ENCODE measurements at regions not wholly inside any gene's neighbourhood (a gene's known extent, or its start where the extent isn't known, plus 50 kb on each side); places are given as distances from the start of the nearest gene placed in this dataset.

DNA sequence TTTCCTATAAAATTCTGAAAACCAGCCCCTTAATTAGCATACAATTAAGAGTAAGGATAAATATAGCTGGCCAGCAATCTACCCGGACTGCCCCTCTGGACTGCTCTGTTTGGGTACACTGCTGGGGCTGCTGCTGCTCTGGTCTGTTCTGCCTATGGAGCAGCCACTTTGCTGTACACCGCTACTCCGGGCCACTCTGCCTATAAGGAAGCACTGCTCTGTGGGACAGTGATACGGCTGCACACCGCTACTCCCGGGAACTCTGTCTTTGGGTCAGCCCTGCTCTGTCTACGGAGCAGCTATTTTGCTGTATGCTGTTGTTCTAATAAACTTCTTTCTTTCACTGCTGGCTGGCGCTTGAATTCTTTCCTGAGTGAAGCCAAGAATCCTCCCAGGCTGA, 316.5 kb upstream of the PLSCR5 start:
- in situ Hi-C loops (cut with HindIII; ENCODE audit: low pct_unique_long_range_greater_than_20kb, low sequenced_read_pairs): no loop called here
- no TSS peak for BruUV-seq (replicated peaks)
- ChIA-PET CTCF (no interaction called here), POLR2A (no interaction called here)
- Histone ChIP-seq H3K9me3 (ENCODE audit: control insufficient read depth, insufficient read depth, low read depth, low read length) (no peaks in the 10 kb centered on the region), H3K27me3 (ENCODE audit: control insufficient read depth, insufficient read depth, low read length) (no peaks in the 10 kb centered on the region), H3K4me3 (ENCODE audit: low read depth in 2 of 2, low read length in 2 of 2) (no peak overlapping the region), H3K4me1 (ENCODE audit: control insufficient read depth, insufficient read depth, low read length) (no peaks in the 10 kb centered on the region), H3K27ac (ENCODE audit: low read length) (no peak overlapping the region), H3K36me3 (ENCODE audit: control insufficient read depth, insufficient read depth, low read length) (no peaks in the 10 kb centered on the region)
- intact Hi-C loops (cut with micrococcal nuclease; ENCODE audit: unreplicated experiment): no loop called here
- DNase-seq (ENCODE audit: low read depth, low spot score) (no peak), ATAC-seq (no peak)
- TF ChIP-seq SIN3A (IDR thresholded peaks at IDR 0.05; ENCODE audit: borderline replicate concordance, insufficient read depth, low read depth, low read length): no peak

DNA sequence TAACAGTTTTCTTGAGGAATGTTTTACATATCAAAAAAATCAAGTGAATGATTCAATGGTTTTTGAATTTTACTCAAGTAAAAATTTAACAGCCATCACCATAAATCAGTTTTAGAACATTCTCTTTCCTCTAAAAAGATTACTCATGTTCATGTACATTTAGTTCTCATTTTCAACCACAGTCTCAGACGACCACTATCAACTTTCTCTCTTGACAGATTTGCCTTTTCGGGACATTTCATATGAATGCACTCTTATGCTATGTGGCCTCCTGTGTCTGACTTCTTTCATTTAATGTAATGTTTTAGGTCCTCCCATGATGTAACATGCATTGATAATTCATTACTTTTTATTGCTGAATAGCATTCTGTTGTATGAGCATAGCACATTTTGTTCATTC, 309.3 kb upstream of the PLSCR5 start:
- DNase-seq (ENCODE audit: low read depth, low spot score) (no peak), ATAC-seq (no peak)
- ChIA-PET POLR2A (no interaction called here), CTCF (no interaction called here)
- Histone ChIP-seq H3K9me3 (ENCODE audit: control insufficient read depth, insufficient read depth, low read depth, low read length) (no peaks in the 10 kb centered on the region), H3K4me3 (ENCODE audit: low read depth in 2 of 2, low read length in 2 of 2) (no peak overlapping the region), H3K27me3 (ENCODE audit: control insufficient read depth, insufficient read depth, low read length) (no peaks in the 10 kb centered on the region), H3K4me1 (ENCODE audit: control insufficient read depth, insufficient read depth, low read length) (no peaks in the 10 kb centered on the region), H3K27ac (ENCODE audit: low read length) (no peak overlapping the region), H3K36me3 (ENCODE audit: control insufficient read depth, insufficient read depth, low read length) (no peaks in the 10 kb centered on the region)
- BruUV-seq (replicated peaks): no TSS peak
- in situ Hi-C loops (cut with HindIII; ENCODE audit: low pct_unique_long_range_greater_than_20kb, low sequenced_read_pairs) (no loop called here), intact Hi-C loops (cut with micrococcal nuclease; ENCODE audit: unreplicated experiment) (no loop called here)
- TF ChIP-seq, protein P1, sequence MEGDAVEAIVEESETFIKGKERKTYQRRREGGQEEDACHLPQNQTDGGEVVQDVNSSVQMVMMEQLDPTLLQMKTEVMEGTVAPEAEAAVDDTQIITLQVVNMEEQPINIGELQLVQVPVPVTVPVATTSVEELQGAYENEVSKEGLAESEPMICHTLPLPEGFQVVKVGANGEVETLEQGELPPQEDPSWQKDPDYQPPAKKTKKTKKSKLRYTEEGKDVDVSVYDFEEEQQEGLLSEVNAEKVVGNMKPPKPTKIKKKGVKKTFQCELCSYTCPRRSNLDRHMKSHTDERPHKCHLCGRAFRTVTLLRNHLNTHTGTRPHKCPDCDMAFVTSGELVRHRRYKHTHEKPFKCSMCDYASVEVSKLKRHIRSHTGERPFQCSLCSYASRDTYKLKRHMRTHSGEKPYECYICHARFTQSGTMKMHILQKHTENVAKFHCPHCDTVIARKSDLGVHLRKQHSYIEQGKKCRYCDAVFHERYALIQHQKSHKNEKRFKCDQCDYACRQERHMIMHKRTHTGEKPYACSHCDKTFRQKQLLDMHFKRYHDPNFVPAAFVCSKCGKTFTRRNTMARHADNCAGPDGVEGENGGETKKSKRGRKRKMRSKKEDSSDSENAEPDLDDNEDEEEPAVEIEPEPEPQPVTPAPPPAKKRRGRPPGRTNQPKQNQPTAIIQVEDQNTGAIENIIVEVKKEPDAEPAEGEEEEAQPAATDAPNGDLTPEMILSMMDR (IDR thresholded peaks at IDR 0.05): no peak
- TF ChIP-seq POLR2AphosphoS5 (IDR thresholded peaks at IDR 0.05; ENCODE audit: low read depth, low read length) (no peak), SIN3A (IDR thresholded peaks at IDR 0.05; ENCODE audit: borderline replicate concordance, insufficient read depth, low read depth, low read length) (no peak), TCF7L2 (IDR thresholded peaks at IDR 0.05; ENCODE audit: low read depth, low read length) (no peak)
- TF ChIP-seq, protein P2, sequence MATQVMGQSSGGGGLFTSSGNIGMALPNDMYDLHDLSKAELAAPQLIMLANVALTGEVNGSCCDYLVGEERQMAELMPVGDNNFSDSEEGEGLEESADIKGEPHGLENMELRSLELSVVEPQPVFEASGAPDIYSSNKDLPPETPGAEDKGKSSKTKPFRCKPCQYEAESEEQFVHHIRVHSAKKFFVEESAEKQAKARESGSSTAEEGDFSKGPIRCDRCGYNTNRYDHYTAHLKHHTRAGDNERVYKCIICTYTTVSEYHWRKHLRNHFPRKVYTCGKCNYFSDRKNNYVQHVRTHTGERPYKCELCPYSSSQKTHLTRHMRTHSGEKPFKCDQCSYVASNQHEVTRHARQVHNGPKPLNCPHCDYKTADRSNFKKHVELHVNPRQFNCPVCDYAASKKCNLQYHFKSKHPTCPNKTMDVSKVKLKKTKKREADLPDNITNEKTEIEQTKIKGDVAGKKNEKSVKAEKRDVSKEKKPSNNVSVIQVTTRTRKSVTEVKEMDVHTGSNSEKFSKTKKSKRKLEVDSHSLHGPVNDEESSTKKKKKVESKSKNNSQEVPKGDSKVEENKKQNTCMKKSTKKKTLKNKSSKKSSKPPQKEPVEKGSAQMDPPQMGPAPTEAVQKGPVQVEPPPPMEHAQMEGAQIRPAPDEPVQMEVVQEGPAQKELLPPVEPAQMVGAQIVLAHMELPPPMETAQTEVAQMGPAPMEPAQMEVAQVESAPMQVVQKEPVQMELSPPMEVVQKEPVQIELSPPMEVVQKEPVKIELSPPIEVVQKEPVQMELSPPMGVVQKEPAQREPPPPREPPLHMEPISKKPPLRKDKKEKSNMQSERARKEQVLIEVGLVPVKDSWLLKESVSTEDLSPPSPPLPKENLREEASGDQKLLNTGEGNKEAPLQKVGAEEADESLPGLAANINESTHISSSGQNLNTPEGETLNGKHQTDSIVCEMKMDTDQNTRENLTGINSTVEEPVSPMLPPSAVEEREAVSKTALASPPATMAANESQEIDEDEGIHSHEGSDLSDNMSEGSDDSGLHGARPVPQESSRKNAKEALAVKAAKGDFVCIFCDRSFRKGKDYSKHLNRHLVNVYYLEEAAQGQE (IDR thresholded peaks at IDR 0.05; ENCODE audit: insufficient read depth in 1 of 2, low read depth in 2 of 2, low read length in 1 of 2): no peak

DNA sequence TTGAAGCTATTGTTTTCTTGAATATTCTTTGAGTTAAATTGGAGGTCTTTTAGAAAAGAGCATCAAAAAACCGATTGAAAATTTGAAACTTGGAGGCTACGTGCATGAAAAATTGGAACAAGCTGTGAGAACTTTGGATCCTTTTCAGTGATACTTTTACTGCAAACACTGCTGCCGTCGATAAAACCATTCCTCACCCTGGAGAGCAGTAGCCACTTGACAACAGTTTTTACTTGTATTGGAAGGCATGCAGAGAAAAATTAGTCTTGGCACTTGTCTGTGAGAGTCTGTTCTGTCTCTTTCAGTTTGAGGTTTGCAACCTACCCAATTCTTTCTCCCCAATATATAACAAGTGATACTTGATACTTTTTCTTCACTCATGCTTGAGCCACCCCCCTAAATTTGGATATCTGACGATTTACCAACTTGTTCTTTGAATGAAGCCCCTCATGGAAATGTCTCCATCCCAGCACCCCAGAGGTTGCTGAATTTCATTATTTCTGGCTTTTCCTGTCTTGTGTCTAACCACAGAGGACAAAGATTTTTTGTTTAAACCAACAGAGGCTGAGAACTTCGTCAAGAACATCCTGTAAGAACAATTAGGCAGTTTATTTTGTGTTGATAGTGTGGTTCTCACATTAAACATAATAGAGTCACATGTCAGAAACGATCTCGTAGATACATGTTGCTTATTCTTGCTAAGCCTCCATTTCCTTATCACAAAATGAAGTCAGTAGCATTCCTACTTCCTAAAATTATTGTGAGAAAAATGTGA, 307.3 kb upstream of the PLSCR5 start:
- in situ Hi-C loops (cut with HindIII; ENCODE audit: low pct_unique_long_range_greater_than_20kb, low sequenced_read_pairs): no loop called here
- no peaks in the 10 kb centered on the region for H3K36me3 ChIP-seq (ENCODE audit: control insufficient read depth, insufficient read depth, low read length)
- ATAC-seq (no peak), DNase-seq (ENCODE audit: low read depth, low spot score) (no peak)
- H3K9me3 ChIP-seq (ENCODE audit: control insufficient read depth, insufficient read depth, low read depth, low read length): no peaks in the 10 kb centered on the region
- ChIA-PET POLR2A (no interaction called here), CTCF (no interaction called here)
- intact Hi-C loops (cut with micrococcal nuclease; ENCODE audit: unreplicated experiment): no loop called here
- TF ChIP-seq, protein P1 (IDR thresholded peaks at IDR 0.05): no peak
- TF ChIP-seq POLR2AphosphoS5 (IDR thresholded peaks at IDR 0.05; ENCODE audit: low read depth, low read length) (no peak), SIN3A (IDR thresholded peaks at IDR 0.05; ENCODE audit: borderline replicate concordance, insufficient read depth, low read depth, low read length) (no peak), TCF7L2 (IDR thresholded peaks at IDR 0.05; ENCODE audit: low read depth, low read length) (no peak)
- TF ChIP-seq, protein P2 (IDR thresholded peaks at IDR 0.05; ENCODE audit: insufficient read depth in 1 of 2, low read depth in 2 of 2, low read length in 1 of 2): no peak
- H3K27ac ChIP-seq (ENCODE audit: low read length): no peak overlapping the region
- no TSS peak for BruUV-seq (replicated peaks)
- no peak overlapping the region for H3K4me3 ChIP-seq (ENCODE audit: low read depth in 2 of 2, low read length in 2 of 2)
- H3K27me3 ChIP-seq (ENCODE audit: control insufficient read depth, insufficient read depth, low read length): no peaks in the 10 kb centered on the region
- no peaks in the 10 kb centered on the region for H3K4me1 ChIP-seq (ENCODE audit: control insufficient read depth, insufficient read depth, low read length)
